ENCODE measurements at regions not wholly inside any gene's neighbourhood (a gene's known extent, or its start where the extent isn't known, plus 50 kb on each side); places are given as distances from the start of the nearest gene placed in this dataset.

- no peak for TF ChIP-seq ZBTB33 (IDR thresholded peaks at IDR 0.05)
Observed at GRCh38 chr11:27230192-27230572, 132.8 kb downstream of the CCDC34 start (continued).

- TF ChIP-seq EGR1 (IDR thresholded peaks at IDR 0.05; ENCODE audit: low read depth in 2 of 2), result no peak
- TF ChIP-seq NR2F2 (IDR thresholded peaks at IDR 0.05), result no peak
- no peak for TF ChIP-seq REST (IDR thresholded peaks at IDR 0.05)
- no peak for TF ChIP-seq HNF4A (conservative IDR thresholded peaks at IDR 0.05)
- no peak for TF ChIP-seq MAX (IDR thresholded peaks at IDR 0.05)
- no peak for TF ChIP-seq YY1 (IDR thresholded peaks at IDR 0.05)
- no peak for TF ChIP-seq FOXA1 (IDR thresholded peaks at IDR 0.05)
- no peak for TF ChIP-seq SP1 (IDR thresholded peaks at IDR 0.05)
- Histone ChIP-seq H3K36me3 (ENCODE audit: control insufficient read depth in 4 of 4, insufficient read depth in 3 of 4, low read depth in 1 of 4, low read length in 3 of 4) (no peaks in the 10 kb centered on the region), H3K4me3 (ENCODE audit: low read depth in 1 of 3, low read length in 3 of 3) (no peak overlapping the region), H3K9ac (ENCODE audit: low read depth in 1 of 2, low read length in 2 of 2) (no peak overlapping the region), H3K9me3 (ENCODE audit: control insufficient read depth in 4 of 4, low read length in 3 of 4) (no peaks in the 10 kb centered on the region), H3K27me3 (ENCODE audit: control insufficient read depth in 4 of 4, insufficient read depth in 4 of 4, low read length in 3 of 4) (no peaks in the 10 kb centered on the region), H3K27ac (ENCODE audit: low read depth in 1 of 2, low read length in 2 of 2) (no peak overlapping the region), H3K4me1 (ENCODE audit: control insufficient read depth in 4 of 4, insufficient read depth in 4 of 4, low read length in 3 of 4) (no peaks in the 10 kb centered on the region)
- no peak for DNase-seq (ENCODE audit: low spot score)
- 84% methylated on average over 2 of the region's 2 CpGs for WGBS
Observed at GRCh38 chr11:27229511-27230191, 133.4 kb downstream of the CCDC34 start.

GRCh38 chr11:27228906-27229290 is 134.1 kb downstream of the CCDC34 start:
- Histone ChIP-seq H3K4me1 (ENCODE audit: control insufficient read depth in 4 of 4, insufficient read depth in 4 of 4, low read length in 3 of 4) (no peaks in the 10 kb centered on the region), H3K9ac (ENCODE audit: low read depth in 1 of 2, low read length in 2 of 2) (no peak overlapping the region), H3K27me3 (ENCODE audit: control insufficient read depth in 4 of 4, insufficient read depth in 4 of 4, low read length in 3 of 4) (no peaks in the 10 kb centered on the region), H3K4me3 (ENCODE audit: low read depth in 1 of 3, low read length in 3 of 3) (no peak overlapping the region), H3K9me3 (ENCODE audit: control insufficient read depth in 4 of 4, low read length in 3 of 4) (no peaks in the 10 kb centered on the region), H3K27ac (ENCODE audit: low read depth in 1 of 2, low read length in 2 of 2) (no peak overlapping the region), H3K36me3 (ENCODE audit: control insufficient read depth in 4 of 4, insufficient read depth in 3 of 4, low read depth in 1 of 4, low read length in 3 of 4) (no peaks in the 10 kb centered on the region)
- WGBS, result 81% methylated on average over 2 of the region's 2 CpGs
- DNase-seq (ENCODE audit: low spot score), result no peak
- TF ChIP-seq YY1 (IDR thresholded peaks at IDR 0.05) (no peak), FOXA1 (IDR thresholded peaks at IDR 0.05) (no peak), GABPA (IDR thresholded peaks at IDR 0.05 in 1 of 2, conservative IDR thresholded peaks at IDR 0.05 in 1 of 2) (no peak), ZBTB33 (IDR thresholded peaks at IDR 0.05) (no peak), TAF1 (conservative IDR thresholded peaks at IDR 0.05) (no peak)
